ENCODE measurements at regions not wholly inside any gene's neighbourhood (a gene's known extent, or its start where the extent isn't known, plus 50 kb on each side); places are given as distances from the start of the nearest gene placed in this dataset.
A peak's percentile ranks its signal among the peaks of the same experiment; 100 is the strongest.

DNA sequence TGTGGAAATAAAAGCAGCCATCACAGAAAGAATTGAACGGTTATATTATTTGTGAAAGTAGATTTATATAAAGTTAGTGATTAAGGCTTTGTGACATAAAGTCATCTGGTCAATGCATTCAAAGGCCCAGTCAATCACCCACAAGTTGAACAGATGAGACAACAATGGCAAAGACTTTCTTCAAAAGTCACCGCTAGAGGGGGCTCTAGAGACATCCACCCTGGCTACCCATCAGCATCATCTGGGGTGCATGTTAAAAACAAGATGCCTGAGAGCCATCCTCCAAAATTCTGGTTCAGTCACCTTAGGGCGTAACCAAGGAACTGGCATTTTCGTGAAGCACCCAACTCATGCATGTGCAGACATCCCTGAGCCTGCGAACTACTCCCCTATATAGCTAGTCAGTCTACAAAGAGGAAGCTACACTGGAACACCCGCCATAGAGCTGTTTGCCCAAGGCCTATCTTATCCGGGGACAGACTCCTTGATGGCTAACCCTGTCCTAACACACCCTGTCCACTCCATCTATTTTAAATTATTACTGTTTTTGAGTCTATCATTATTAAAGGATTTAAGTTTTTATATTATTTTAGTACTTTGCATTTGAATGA lies 970.5 kb downstream of the UQCRFS1 start:
- Histone ChIP-seq H4K8ac (ENCODE audit: low read depth, low read length) (no peak overlapping the region), H3K79me1 (ENCODE audit: low read length) (no peaks in the 10 kb centered on the region), H3K23ac (ENCODE audit: low read length) (no peak overlapping the region), H2BK5ac (ENCODE audit: low read length) (no peak overlapping the region), H3K4me1 (ENCODE audit: control insufficient read depth, low read depth, low read length) (no peaks in the 10 kb centered on the region), H2BK15ac (replicated peaks; ENCODE audit: low read depth) (no peak overlapping the region), H3K4ac (ENCODE audit: low read depth, low read length) (no peak overlapping the region), H3K9ac (ENCODE audit: low read length) (no peak overlapping the region), H4K5ac (ENCODE audit: low read length) (no peak overlapping the region), H3K79me2 (ENCODE audit: control insufficient read depth, insufficient read depth, low read length) (no peaks in the 10 kb centered on the region), H3K56ac (ENCODE audit: low read length) (no peak overlapping the region), H2BK120ac (ENCODE audit: low read depth, low read length) (no peak overlapping the region), H3K36me3 (ENCODE audit: control insufficient read depth, insufficient read depth, low read length) (no peaks in the 10 kb centered on the region), H3K4me2 (ENCODE audit: low read length) (no peak overlapping the region), H3K27ac (ENCODE audit: low read depth, low read length) (no peak overlapping the region), H3K4me3 (ENCODE audit: low read length) (no peak overlapping the region), H3K18ac (ENCODE audit: low read length) (no peak overlapping the region), H3K27me3 (ENCODE audit: insufficient read depth, low read length, poor library complexity) (no peaks in the 10 kb centered on the region), H2AK5ac (ENCODE audit: low read length) (no peak overlapping the region)
- DNase-seq = peak; percentile 73
- WGBS (ENCODE audit: extremely low coverage, insufficient coverage, low lambda C conversion rate) = no CpG with 5 or more reads among the region's 7 CpGs

DNA sequence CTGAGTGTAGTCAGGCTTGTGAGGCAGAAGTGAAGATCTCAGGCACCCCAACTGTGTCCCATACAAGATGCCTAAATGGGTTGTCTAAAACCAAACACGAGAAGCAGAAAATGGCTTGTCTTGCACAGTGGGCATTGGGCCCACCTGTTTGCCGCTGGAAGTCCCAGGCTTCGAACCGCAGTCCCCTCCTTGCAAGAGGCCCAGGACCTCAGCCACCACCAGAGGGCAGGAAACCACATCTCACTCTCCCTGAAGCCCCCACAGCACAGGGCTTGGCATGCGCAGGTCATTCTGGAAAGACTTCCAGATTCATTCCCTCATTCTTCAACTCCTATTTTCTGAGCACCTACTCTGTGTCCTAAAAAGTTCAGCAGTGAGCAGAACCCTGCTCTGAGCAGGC lies 973.7 kb downstream of the UQCRFS1 start:
- no peak overlapping the region for H2BK120ac ChIP-seq (ENCODE audit: low read depth, low read length)
- H3K4me1 ChIP-seq (ENCODE audit: control insufficient read depth, low read depth, low read length) = no peaks in the 10 kb centered on the region
- H3K56ac ChIP-seq (ENCODE audit: low read length) = no peak overlapping the region
- H3K18ac ChIP-seq (ENCODE audit: low read length) = peak overlapping the region; percentile 64
- H3K79me2 ChIP-seq (ENCODE audit: control insufficient read depth, insufficient read depth, low read length) = no peaks in the 10 kb centered on the region
- no peak overlapping the region for H2AK5ac ChIP-seq (ENCODE audit: low read length)
- no peak overlapping the region for H2BK5ac ChIP-seq (ENCODE audit: low read length)
- H3K9ac ChIP-seq (ENCODE audit: low read length) = no peak overlapping the region
- H2BK15ac ChIP-seq (replicated peaks; ENCODE audit: low read depth) = no peak overlapping the region
- no peak overlapping the region for H3K4me2 ChIP-seq (ENCODE audit: low read length)
- H4K8ac ChIP-seq (ENCODE audit: low read depth, low read length) = no peak overlapping the region
- no peaks in the 10 kb centered on the region for H3K79me1 ChIP-seq (ENCODE audit: low read length)
- no peak overlapping the region for H4K5ac ChIP-seq (ENCODE audit: low read length)
- no CpG with 5 or more reads among the region's 5 CpGs for WGBS (ENCODE audit: extremely low coverage, insufficient coverage, low lambda C conversion rate)
- no peak overlapping the region for H3K27ac ChIP-seq (ENCODE audit: low read depth, low read length)
- H3K4me3 ChIP-seq (ENCODE audit: low read length) = no peak overlapping the region
- H3K27me3 ChIP-seq (ENCODE audit: insufficient read depth, low read length, poor library complexity) = no peaks in the 10 kb centered on the region
- H3K23ac ChIP-seq (ENCODE audit: low read length) = no peak overlapping the region
- peak; percentile 78 for DNase-seq
- no peak overlapping the region for H3K4ac ChIP-seq (ENCODE audit: low read depth, low read length)
- no peaks in the 10 kb centered on the region for H3K36me3 ChIP-seq (ENCODE audit: control insufficient read depth, insufficient read depth, low read length)

DNA sequence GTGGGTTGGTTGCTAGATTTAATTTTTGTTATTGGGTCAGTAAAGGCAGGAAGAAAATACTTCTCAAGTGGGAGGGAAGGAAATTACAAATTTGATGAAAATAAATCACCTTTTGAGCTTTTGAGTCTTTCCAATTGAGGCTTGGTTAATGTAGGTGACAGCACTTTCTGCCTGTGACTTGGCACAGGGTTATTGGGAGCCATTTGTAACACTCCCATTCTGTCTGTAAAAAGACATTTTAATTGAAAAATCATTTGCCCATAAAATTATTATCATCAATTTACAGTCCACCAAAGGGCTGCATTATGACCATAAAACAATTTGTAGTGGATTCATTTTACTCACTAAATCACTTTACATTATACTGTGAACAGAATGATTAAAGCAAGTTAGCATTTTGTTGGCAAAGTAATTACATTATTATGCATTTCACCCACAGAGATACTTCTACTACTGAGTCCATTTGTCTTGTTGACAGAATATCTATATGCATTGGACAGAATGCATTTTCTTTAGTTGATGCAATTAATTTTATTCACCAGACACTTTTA lies 974.6 kb downstream of the UQCRFS1 start:
- no peak overlapping the region for H3K23ac ChIP-seq (ENCODE audit: low read length)
- H3K4me3 ChIP-seq (ENCODE audit: low read length) = no peak overlapping the region
- no peak overlapping the region for H2BK120ac ChIP-seq (ENCODE audit: low read depth, low read length)
- H3K4me2 ChIP-seq (ENCODE audit: low read length) = no peak overlapping the region
- no peak overlapping the region for H2BK5ac ChIP-seq (ENCODE audit: low read length)
- no peak overlapping the region for H4K8ac ChIP-seq (ENCODE audit: low read depth, low read length)
- no peaks in the 10 kb centered on the region for H3K27me3 ChIP-seq (ENCODE audit: insufficient read depth, low read length, poor library complexity)
- no peak for DNase-seq
- no peak overlapping the region for H2BK15ac ChIP-seq (replicated peaks; ENCODE audit: low read depth)
- H3K4me1 ChIP-seq (ENCODE audit: control insufficient read depth, low read depth, low read length) = no peaks in the 10 kb centered on the region
- H4K5ac ChIP-seq (ENCODE audit: low read length) = no peak overlapping the region
- H3K56ac ChIP-seq (ENCODE audit: low read length) = no peak overlapping the region
- no peaks in the 10 kb centered on the region for H3K36me3 ChIP-seq (ENCODE audit: control insufficient read depth, insufficient read depth, low read length)
- no peak overlapping the region for H2AK5ac ChIP-seq (ENCODE audit: low read length)
- H3K79me1 ChIP-seq (ENCODE audit: low read length) = no peaks in the 10 kb centered on the region
- H3K79me2 ChIP-seq (ENCODE audit: control insufficient read depth, insufficient read depth, low read length) = no peaks in the 10 kb centered on the region
- no peak overlapping the region for H3K18ac ChIP-seq (ENCODE audit: low read length)
- no peak overlapping the region for H3K4ac ChIP-seq (ENCODE audit: low read depth, low read length)
- H3K27ac ChIP-seq (ENCODE audit: low read depth, low read length) = no peak overlapping the region
- no peak overlapping the region for H3K9ac ChIP-seq (ENCODE audit: low read length)

DNA sequence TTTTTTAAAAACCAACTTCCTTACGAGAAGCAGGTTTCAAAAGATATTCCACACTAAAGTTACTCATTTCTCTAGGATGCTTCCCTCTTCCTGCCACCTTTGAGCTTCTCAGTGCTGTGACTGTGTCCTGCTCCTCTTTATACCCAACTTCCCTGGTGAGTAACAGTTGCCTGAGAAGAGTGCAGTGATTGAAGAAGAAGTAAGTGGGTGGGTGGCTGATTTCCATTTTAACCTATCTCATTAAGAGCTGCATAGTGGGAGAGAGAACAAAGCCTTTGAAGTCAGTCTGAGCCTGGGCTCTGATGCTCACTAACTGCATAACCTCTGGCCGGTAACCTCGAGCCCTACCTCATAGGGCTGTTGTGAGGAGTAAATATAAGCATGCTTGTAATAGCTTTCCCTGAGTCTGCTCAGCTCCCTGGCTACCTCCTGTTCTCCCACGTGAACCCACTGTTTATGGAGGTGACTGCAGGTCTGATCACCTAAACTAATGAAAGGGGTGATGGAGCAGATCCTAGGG lies 977.3 kb downstream of the UQCRFS1 start:
- H3K27ac ChIP-seq (ENCODE audit: low read depth, low read length) = no peak overlapping the region
- no peak overlapping the region for H2BK15ac ChIP-seq (replicated peaks; ENCODE audit: low read depth)
- no peak overlapping the region for H3K18ac ChIP-seq (ENCODE audit: low read length)
- H4K8ac ChIP-seq (ENCODE audit: low read depth, low read length) = no peak overlapping the region
- no peak overlapping the region for H3K4me3 ChIP-seq (ENCODE audit: low read length)
- H3K79me1 ChIP-seq (ENCODE audit: low read length) = no peaks in the 10 kb centered on the region
- DNase-seq = peak; percentile 6
- no peaks in the 10 kb centered on the region for H3K27me3 ChIP-seq (ENCODE audit: insufficient read depth, low read length, poor library complexity)
- H3K79me2 ChIP-seq (ENCODE audit: control insufficient read depth, insufficient read depth, low read length) = no peaks in the 10 kb centered on the region
- no peak overlapping the region for H4K5ac ChIP-seq (ENCODE audit: low read length)
- no peak overlapping the region for H2BK5ac ChIP-seq (ENCODE audit: low read length)
- no peak overlapping the region for H3K4me2 ChIP-seq (ENCODE audit: low read length)
- no peaks in the 10 kb centered on the region for H3K4me1 ChIP-seq (ENCODE audit: control insufficient read depth, low read depth, low read length)
- H3K4ac ChIP-seq (ENCODE audit: low read depth, low read length) = no peak overlapping the region
- H3K23ac ChIP-seq (ENCODE audit: low read length) = no peak overlapping the region
- no peaks in the 10 kb centered on the region for H3K36me3 ChIP-seq (ENCODE audit: control insufficient read depth, insufficient read depth, low read length)
- no peak overlapping the region for H3K56ac ChIP-seq (ENCODE audit: low read length)
- no peak overlapping the region for H3K9ac ChIP-seq (ENCODE audit: low read length)
- no peak overlapping the region for H2AK5ac ChIP-seq (ENCODE audit: low read length)
- no peak overlapping the region for H2BK120ac ChIP-seq (ENCODE audit: low read depth, low read length)
- WGBS (ENCODE audit: extremely low coverage, insufficient coverage, low lambda C conversion rate) = no CpG with 5 or more reads among the region's 4 CpGs

DNA sequence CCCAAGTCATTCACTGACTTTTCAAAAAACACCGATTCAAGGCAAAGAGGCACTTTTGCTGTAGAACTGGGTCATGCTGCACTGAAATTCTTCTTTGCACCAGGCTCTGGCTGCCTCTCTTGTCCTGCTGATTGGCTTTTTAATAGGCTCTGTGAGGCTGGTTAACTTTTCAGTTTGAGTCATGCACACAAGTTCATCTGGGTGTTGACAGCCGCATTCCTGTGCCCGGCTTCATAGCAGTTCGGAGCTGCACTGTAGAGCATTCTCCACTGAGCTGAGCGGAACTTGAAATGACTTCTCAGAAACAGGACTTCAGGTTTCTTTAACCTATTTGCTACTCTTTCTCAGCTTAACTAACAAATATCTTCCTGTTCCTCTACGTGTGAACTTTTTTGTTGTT lies 978.3 kb downstream of the UQCRFS1 start:
- Histone ChIP-seq H4K8ac (ENCODE audit: low read depth, low read length) (no peak overlapping the region), H3K79me2 (ENCODE audit: control insufficient read depth, insufficient read depth, low read length) (no peaks in the 10 kb centered on the region), H4K5ac (ENCODE audit: low read length) (no peak overlapping the region), H3K27me3 (ENCODE audit: insufficient read depth, low read length, poor library complexity) (no peaks in the 10 kb centered on the region), H3K4me1 (ENCODE audit: control insufficient read depth, low read depth, low read length) (no peaks in the 10 kb centered on the region), H3K36me3 (ENCODE audit: control insufficient read depth, insufficient read depth, low read length) (no peaks in the 10 kb centered on the region), H3K4me2 (ENCODE audit: low read length) (no peak overlapping the region), H3K4ac (ENCODE audit: low read depth, low read length) (no peak overlapping the region), H2AK5ac (ENCODE audit: low read length) (no peak overlapping the region), H3K56ac (ENCODE audit: low read length) (no peak overlapping the region), H3K4me3 (ENCODE audit: low read length) (no peak overlapping the region), H3K18ac (ENCODE audit: low read length) (no peak overlapping the region), H3K9ac (ENCODE audit: low read length) (no peak overlapping the region), H2BK5ac (ENCODE audit: low read length) (no peak overlapping the region), H3K27ac (ENCODE audit: low read depth, low read length) (no peak overlapping the region), H2BK120ac (ENCODE audit: low read depth, low read length) (no peak overlapping the region), H3K23ac (ENCODE audit: low read length) (no peak overlapping the region), H3K79me1 (ENCODE audit: low read length) (no peaks in the 10 kb centered on the region), H2BK15ac (replicated peaks; ENCODE audit: low read depth) (no peak overlapping the region)
- DNase-seq = peak; percentile 16
- no CpG with 5 or more reads among the region's 6 CpGs for WGBS (ENCODE audit: extremely low coverage, insufficient coverage, low lambda C conversion rate)

DNA sequence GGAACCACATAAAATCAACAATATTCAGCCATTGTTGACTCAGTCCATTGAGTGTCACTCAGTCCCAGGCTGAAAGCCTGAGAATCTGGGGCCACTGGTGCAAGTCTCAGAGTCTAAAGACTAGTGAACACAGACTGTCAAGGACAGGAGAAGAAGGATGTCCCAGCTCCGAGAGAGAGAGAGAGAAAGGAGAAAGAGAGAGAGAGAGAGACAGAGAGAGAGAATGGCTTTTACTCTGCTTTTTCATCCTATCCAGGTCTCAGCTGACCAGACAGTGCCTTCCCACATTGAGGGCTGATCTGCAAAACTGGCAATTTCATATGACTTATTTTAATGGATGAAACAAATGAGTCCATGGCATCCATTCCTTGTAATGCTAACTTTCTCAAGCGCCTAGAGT lies 984.1 kb downstream of the UQCRFS1 start:
- Histone ChIP-seq H4K8ac (ENCODE audit: low read depth, low read length) (no peak overlapping the region), H3K18ac (ENCODE audit: low read length) (no peak overlapping the region), H3K4me2 (ENCODE audit: low read length) (no peak overlapping the region), H3K9ac (ENCODE audit: low read length) (no peak overlapping the region), H3K23ac (ENCODE audit: low read length) (no peak overlapping the region), H3K27ac (ENCODE audit: low read depth, low read length) (no peak overlapping the region), H3K27me3 (ENCODE audit: insufficient read depth, low read length, poor library complexity) (no peaks in the 10 kb centered on the region), H3K36me3 (ENCODE audit: control insufficient read depth, insufficient read depth, low read length) (no peaks in the 10 kb centered on the region), H2BK120ac (ENCODE audit: low read depth, low read length) (no peak overlapping the region), H3K4me1 (ENCODE audit: control insufficient read depth, low read depth, low read length) (no peaks in the 10 kb centered on the region), H2AK5ac (ENCODE audit: low read length) (no peak overlapping the region), H3K4me3 (ENCODE audit: low read length) (no peak overlapping the region), H4K5ac (ENCODE audit: low read length) (no peak overlapping the region), H3K79me1 (ENCODE audit: low read length) (no peaks in the 10 kb centered on the region), H2BK15ac (replicated peaks; ENCODE audit: low read depth) (no peak overlapping the region), H3K79me2 (ENCODE audit: control insufficient read depth, insufficient read depth, low read length) (no peaks in the 10 kb centered on the region), H3K4ac (ENCODE audit: low read depth, low read length) (no peak overlapping the region), H2BK5ac (ENCODE audit: low read length) (no peak overlapping the region), H3K56ac (ENCODE audit: low read length) (no peak overlapping the region)
- DNase-seq = no peak
- no CpG with 5 or more reads among the region's 2 CpGs for WGBS (ENCODE audit: extremely low coverage, insufficient coverage, low lambda C conversion rate)

All from mesendoderm (in vitro differentiated cells).